GM21367 (cell line): ENCODE measurements at regions not wholly inside any gene's neighbourhood (a gene's known extent, or its start where the extent isn't known, plus 50 kb on each side); places are given as distances from the start of the nearest gene placed in this dataset.
A peak's percentile ranks its signal among the peaks of the same experiment; 100 is the strongest.

Experiments used
- ATAC-seq: cut with Tn5 transposase; IDR thresholded peaks from one replicate; pipeline ENCODE4 v1.9.1; 2021; ENCODE audit not compliant: unreplicated experiment

GRCh38 chr7:21356616-21357015, 71.3 kb upstream of the SP4 start:
- ATAC-seq = no peak

GRCh38 chr7:21357151-21358097, 70.5 kb upstream of the SP4 start:
- ATAC-seq = no peak

- no peak for ATAC-seq
These were observed 69.2 kb upstream of the SP4 start for GRCh38 chr7:21358648-21359047.

- ATAC-seq = no peak
These were observed 68.7 kb upstream of the SP4 start for GRCh38 chr7:21359163-21359562.

- ATAC-seq = no peak
These were observed 66.3 kb upstream of the SP4 start for GRCh38 chr7:21361413-21362125.

- peak; percentile 61 for ATAC-seq
These were observed 63.0 kb upstream of the SP4 start for GRCh38 chr7:21364801-21365271.

- ATAC-seq = no peak
These were observed 61.8 kb upstream of the SP4 start for GRCh38 chr7:21365866-21366624.

- no peak for ATAC-seq
These were observed 60.8 kb upstream of the SP4 start for GRCh38 chr7:21367081-21367480.

GRCh38 chr7:21367537-21367936, 60.3 kb upstream of the SP4 start:
- no peak for ATAC-seq

- no peak for ATAC-seq
These were observed 59.6 kb upstream of the SP4 start for GRCh38 chr7:21368317-21368716.

- ATAC-seq = no peak
These were observed 57.5 kb upstream of the SP4 start for GRCh38 chr7:21370283-21370982.

GRCh38 chr7:21371360-21371759, 56.5 kb upstream of the SP4 start:
- ATAC-seq = peak; percentile 60

- no peak for ATAC-seq
These were observed 54.9 kb upstream of the SP4 start for GRCh38 chr7:21373031-21373430.

- ATAC-seq = no peak
These were observed 53.7 kb upstream of the SP4 start for GRCh38 chr7:21374134-21374533.

GRCh38 chr7:21377545-21377944, 50.3 kb upstream of the SP4 start:
- ATAC-seq = no peak
